ENCODE measurements at regions not wholly inside any gene's neighbourhood (a gene's known extent, or its start where the extent isn't known, plus 50 kb on each side); places are given as distances from the start of the nearest gene placed in this dataset.

DNA sequence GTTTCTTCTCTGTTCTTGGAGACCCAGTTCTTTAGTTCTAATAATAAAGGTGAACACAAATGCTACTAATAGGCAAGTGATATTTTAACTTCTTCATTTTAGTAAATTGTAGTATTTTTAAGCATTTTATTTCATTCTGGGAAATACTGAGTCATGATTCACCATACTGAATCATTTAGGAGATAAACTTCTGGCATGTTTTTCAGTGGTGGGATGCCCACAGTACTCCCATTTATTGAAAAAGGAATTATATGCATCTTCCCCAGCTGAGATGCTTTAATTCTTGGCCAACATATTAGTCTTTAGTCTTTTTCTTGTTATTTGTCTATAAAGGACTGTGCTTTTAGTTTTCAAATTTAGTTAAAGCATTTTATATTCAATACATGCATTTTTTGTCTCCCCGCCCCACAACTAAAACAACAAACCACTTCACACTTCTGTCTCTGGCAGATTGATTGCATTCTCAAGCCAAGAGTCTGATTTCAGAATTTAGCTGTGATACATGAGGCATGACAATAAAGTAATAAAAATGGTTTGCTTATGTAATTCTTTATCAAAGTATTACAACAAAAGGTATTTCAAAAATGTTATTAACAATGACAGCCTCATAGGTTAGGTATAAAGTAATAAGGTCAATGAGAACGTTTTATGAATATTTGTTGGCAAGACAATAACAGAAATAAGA lies 125.2 kb upstream of the CDH18 start:
- WGBS: 55% methylated on average over 2 of the region's 2 CpGs
- TF ChIP-seq JUND (IDR thresholded peaks at IDR 0.05) (no peak), TAF1 (conservative IDR thresholded peaks at IDR 0.05) (no peak), NR2F2 (IDR thresholded peaks at IDR 0.05) (no peak), HNF4A (conservative IDR thresholded peaks at IDR 0.05) (no peak), EGR1 (IDR thresholded peaks at IDR 0.05; ENCODE audit: low read depth in 2 of 2) (no peak), FOXA1 (IDR thresholded peaks at IDR 0.05) (no peak), GABPA (IDR thresholded peaks at IDR 0.05 in 1 of 2, conservative IDR thresholded peaks at IDR 0.05 in 1 of 2) (no peak), FOXA2 (IDR thresholded peaks at IDR 0.05) (no peak), HNF4G (IDR thresholded peaks at IDR 0.05) (no peak), YY1 (IDR thresholded peaks at IDR 0.05) (no peak), RXRA (IDR thresholded peaks at IDR 0.05) (no peak), RAD21 (IDR thresholded peaks at IDR 0.05) (no peak)
- TF ChIP-seq, protein P1, sequence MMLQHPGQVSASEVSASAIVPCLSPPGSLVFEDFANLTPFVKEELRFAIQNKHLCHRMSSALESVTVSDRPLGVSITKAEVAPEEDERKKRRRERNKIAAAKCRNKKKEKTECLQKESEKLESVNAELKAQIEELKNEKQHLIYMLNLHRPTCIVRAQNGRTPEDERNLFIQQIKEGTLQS (IDR thresholded peaks at IDR 0.05): no peak
- TF ChIP-seq, protein P2, sequence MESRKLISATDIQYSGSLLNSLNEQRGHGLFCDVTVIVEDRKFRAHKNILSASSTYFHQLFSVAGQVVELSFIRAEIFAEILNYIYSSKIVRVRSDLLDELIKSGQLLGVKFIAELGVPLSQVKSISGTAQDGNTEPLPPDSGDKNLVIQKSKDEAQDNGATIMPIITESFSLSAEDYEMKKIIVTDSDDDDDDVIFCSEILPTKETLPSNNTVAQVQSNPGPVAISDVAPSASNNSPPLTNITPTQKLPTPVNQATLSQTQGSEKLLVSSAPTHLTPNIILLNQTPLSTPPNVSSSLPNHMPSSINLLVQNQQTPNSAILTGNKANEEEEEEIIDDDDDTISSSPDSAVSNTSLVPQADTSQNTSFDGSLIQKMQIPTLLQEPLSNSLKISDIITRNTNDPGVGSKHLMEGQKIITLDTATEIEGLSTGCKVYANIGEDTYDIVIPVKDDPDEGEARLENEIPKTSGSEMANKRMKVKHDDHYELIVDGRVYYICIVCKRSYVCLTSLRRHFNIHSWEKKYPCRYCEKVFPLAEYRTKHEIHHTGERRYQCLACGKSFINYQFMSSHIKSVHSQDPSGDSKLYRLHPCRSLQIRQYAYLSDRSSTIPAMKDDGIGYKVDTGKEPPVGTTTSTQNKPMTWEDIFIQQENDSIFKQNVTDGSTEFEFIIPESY (IDR thresholded peaks at IDR 0.05): no peak
- TF ChIP-seq, protein P3, sequence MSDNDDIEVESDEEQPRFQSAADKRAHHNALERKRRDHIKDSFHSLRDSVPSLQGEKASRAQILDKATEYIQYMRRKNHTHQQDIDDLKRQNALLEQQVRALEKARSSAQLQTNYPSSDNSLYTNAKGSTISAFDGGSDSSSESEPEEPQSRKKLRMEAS (IDR thresholded peaks at IDR 0.05): no peak
- TF ChIP-seq, protein P4, sequence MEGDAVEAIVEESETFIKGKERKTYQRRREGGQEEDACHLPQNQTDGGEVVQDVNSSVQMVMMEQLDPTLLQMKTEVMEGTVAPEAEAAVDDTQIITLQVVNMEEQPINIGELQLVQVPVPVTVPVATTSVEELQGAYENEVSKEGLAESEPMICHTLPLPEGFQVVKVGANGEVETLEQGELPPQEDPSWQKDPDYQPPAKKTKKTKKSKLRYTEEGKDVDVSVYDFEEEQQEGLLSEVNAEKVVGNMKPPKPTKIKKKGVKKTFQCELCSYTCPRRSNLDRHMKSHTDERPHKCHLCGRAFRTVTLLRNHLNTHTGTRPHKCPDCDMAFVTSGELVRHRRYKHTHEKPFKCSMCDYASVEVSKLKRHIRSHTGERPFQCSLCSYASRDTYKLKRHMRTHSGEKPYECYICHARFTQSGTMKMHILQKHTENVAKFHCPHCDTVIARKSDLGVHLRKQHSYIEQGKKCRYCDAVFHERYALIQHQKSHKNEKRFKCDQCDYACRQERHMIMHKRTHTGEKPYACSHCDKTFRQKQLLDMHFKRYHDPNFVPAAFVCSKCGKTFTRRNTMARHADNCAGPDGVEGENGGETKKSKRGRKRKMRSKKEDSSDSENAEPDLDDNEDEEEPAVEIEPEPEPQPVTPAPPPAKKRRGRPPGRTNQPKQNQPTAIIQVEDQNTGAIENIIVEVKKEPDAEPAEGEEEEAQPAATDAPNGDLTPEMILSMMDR (IDR thresholded peaks at IDR 0.05; ENCODE audit: low read depth, low read length, missing input control): no peak
- no peak for DNase-seq (ENCODE audit: low spot score)

DNA sequence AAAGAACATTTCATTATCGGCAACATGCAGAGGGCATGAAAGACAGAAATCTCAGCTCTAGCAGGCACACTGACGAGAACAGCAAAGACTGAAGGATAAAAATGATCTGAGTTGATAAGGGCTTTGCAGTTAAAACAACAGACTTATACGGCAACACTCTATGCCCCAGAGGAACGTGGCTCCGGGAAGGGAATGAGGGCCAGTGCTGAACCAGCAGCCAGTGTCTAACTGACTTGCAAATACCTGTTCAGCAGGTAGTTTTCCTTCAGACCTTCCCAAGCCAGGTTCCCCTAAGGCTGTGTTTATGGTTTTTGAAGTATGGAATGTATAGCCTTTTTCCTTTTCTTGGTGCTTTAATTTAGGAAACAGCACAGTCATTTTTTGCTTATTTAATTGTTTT lies 121.3 kb upstream of the CDH18 start:
- H3K9ac ChIP-seq (ENCODE audit: low read depth in 1 of 2, low read length in 2 of 2): no peak overlapping the region
- 51% methylated on average over 5 of the region's 5 CpGs for WGBS
- H3K27ac ChIP-seq (ENCODE audit: low read depth in 1 of 2, low read length in 2 of 2): no peak overlapping the region
- H3K4me3 ChIP-seq (ENCODE audit: low read depth in 1 of 3, low read length in 3 of 3): no peak overlapping the region
- H3K4me1 ChIP-seq (ENCODE audit: control insufficient read depth in 4 of 4, insufficient read depth in 4 of 4, low read length in 3 of 4): no peaks in the 10 kb centered on the region
- no peaks in the 10 kb centered on the region for H3K36me3 ChIP-seq (ENCODE audit: control insufficient read depth in 4 of 4, insufficient read depth in 3 of 4, low read depth in 1 of 4, low read length in 3 of 4)
- no peak for DNase-seq (ENCODE audit: low spot score)
- no peaks in the 10 kb centered on the region for H3K27me3 ChIP-seq (ENCODE audit: control insufficient read depth in 4 of 4, insufficient read depth in 4 of 4, low read length in 3 of 4)
- peaks cover 0 to 4% (median 0%) of the 10 kb centered on the region in 4 donors for H3K9me3 ChIP-seq (ENCODE audit: control insufficient read depth in 4 of 4, low read length in 3 of 4)
- TF ChIP-seq RAD21 (IDR thresholded peaks at IDR 0.05): no peak
- no peak for TF ChIP-seq FOXA2 (IDR thresholded peaks at IDR 0.05)
- TF ChIP-seq, protein P1 (IDR thresholded peaks at IDR 0.05): no peak
- TF ChIP-seq, protein P2 (IDR thresholded peaks at IDR 0.05): no peak
- no peak for TF ChIP-seq YY1 (IDR thresholded peaks at IDR 0.05)
- TF ChIP-seq SP1 (IDR thresholded peaks at IDR 0.05): no peak
- TF ChIP-seq HNF4A (conservative IDR thresholded peaks at IDR 0.05): no peak
- no peak for TF ChIP-seq EGR1 (IDR thresholded peaks at IDR 0.05; ENCODE audit: low read depth in 2 of 2)
- no peak for TF ChIP-seq NR2F2 (IDR thresholded peaks at IDR 0.05)
- TF ChIP-seq, protein P4 (IDR thresholded peaks at IDR 0.05; ENCODE audit: low read depth, low read length, missing input control): no peak
- TF ChIP-seq, protein P5, sequence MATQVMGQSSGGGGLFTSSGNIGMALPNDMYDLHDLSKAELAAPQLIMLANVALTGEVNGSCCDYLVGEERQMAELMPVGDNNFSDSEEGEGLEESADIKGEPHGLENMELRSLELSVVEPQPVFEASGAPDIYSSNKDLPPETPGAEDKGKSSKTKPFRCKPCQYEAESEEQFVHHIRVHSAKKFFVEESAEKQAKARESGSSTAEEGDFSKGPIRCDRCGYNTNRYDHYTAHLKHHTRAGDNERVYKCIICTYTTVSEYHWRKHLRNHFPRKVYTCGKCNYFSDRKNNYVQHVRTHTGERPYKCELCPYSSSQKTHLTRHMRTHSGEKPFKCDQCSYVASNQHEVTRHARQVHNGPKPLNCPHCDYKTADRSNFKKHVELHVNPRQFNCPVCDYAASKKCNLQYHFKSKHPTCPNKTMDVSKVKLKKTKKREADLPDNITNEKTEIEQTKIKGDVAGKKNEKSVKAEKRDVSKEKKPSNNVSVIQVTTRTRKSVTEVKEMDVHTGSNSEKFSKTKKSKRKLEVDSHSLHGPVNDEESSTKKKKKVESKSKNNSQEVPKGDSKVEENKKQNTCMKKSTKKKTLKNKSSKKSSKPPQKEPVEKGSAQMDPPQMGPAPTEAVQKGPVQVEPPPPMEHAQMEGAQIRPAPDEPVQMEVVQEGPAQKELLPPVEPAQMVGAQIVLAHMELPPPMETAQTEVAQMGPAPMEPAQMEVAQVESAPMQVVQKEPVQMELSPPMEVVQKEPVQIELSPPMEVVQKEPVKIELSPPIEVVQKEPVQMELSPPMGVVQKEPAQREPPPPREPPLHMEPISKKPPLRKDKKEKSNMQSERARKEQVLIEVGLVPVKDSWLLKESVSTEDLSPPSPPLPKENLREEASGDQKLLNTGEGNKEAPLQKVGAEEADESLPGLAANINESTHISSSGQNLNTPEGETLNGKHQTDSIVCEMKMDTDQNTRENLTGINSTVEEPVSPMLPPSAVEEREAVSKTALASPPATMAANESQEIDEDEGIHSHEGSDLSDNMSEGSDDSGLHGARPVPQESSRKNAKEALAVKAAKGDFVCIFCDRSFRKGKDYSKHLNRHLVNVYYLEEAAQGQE (IDR thresholded peaks at IDR 0.05): no peak
- TF ChIP-seq, protein P3 (IDR thresholded peaks at IDR 0.05): no peak

More for the DNA sequence above, 125.2 kb upstream of the CDH18 start:
- Histone ChIP-seq H3K9ac (ENCODE audit: low read depth in 1 of 2, low read length in 2 of 2) (no peak overlapping the region), H3K4me1 (ENCODE audit: control insufficient read depth in 4 of 4, insufficient read depth in 4 of 4, low read length in 3 of 4) (no peaks in the 10 kb centered on the region), H3K36me3 (ENCODE audit: control insufficient read depth in 4 of 4, insufficient read depth in 3 of 4, low read depth in 1 of 4, low read length in 3 of 4) (no peaks in the 10 kb centered on the region), H3K27me3 (ENCODE audit: control insufficient read depth in 4 of 4, insufficient read depth in 4 of 4, low read length in 3 of 4) (no peaks in the 10 kb centered on the region), H3K9me3 (ENCODE audit: control insufficient read depth in 4 of 4, low read length in 3 of 4) (peaks cover 0 to 4% (median 0%) of the 10 kb centered on the region in 4 donors), H3K27ac (ENCODE audit: low read depth in 1 of 2, low read length in 2 of 2) (no peak overlapping the region), H3K4me3 (ENCODE audit: low read depth in 1 of 3, low read length in 3 of 3) (no peak overlapping the region)
